ENCODE measurements at regions not wholly inside any gene's neighbourhood (a gene's known extent, or its start where the extent isn't known, plus 50 kb on each side); places are given as distances from the start of the nearest gene placed in this dataset.

DNA sequence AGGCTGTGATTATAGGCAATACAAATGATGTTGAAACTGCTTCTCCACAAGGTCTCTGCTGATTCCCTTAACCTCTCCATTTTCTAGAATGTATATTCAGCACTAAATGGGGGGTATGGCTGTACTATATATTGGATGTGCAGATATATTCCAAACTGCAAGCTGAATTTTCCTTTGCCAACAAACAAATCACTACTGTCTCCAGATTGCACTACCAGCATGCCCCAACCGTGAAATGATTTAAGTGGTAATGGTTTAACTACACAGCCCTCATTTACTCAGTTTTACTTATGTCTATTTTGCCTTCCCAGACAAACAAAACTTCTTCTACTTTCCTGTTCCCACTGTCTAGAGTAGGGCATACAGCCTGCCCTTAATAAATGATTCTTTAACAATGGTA lies 112.7 kb upstream of the GAREM1 start:
- TF ChIP-seq POLR2A (IDR thresholded peaks at IDR 0.05): no peak
- TF ChIP-seq, protein P1, sequence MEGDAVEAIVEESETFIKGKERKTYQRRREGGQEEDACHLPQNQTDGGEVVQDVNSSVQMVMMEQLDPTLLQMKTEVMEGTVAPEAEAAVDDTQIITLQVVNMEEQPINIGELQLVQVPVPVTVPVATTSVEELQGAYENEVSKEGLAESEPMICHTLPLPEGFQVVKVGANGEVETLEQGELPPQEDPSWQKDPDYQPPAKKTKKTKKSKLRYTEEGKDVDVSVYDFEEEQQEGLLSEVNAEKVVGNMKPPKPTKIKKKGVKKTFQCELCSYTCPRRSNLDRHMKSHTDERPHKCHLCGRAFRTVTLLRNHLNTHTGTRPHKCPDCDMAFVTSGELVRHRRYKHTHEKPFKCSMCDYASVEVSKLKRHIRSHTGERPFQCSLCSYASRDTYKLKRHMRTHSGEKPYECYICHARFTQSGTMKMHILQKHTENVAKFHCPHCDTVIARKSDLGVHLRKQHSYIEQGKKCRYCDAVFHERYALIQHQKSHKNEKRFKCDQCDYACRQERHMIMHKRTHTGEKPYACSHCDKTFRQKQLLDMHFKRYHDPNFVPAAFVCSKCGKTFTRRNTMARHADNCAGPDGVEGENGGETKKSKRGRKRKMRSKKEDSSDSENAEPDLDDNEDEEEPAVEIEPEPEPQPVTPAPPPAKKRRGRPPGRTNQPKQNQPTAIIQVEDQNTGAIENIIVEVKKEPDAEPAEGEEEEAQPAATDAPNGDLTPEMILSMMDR (IDR thresholded peaks at IDR 0.05): no peak
